ENCODE measurements at regions not wholly inside any gene's neighbourhood (a gene's known extent, or its start where the extent isn't known, plus 50 kb on each side); places are given as distances from the start of the nearest gene placed in this dataset.

GRCh38 chr4:124526769-124527168 lies 185.8 kb downstream of the ANKRD50 start:
- H2AFZ ChIP-seq (ENCODE audit: control insufficient read depth, low read length) = no peak overlapping the region
- DNase-seq (ENCODE audit: low read depth, low spot score) = no peak
- no peaks in the 10 kb centered on the region for H3K9me1 ChIP-seq (ENCODE audit: control insufficient read depth, extremely low read depth, insufficient read depth, low read length)
- H3K79me2 ChIP-seq (ENCODE audit: control insufficient read depth, insufficient read depth, low read length) = no peaks in the 10 kb centered on the region
- H3K27me3 ChIP-seq (ENCODE audit: control insufficient read depth, extremely low read depth, insufficient read depth, low read length) = no peaks in the 10 kb centered on the region
- no peak overlapping the region for H3K27ac ChIP-seq (ENCODE audit: control insufficient read depth, insufficient read depth, low read length)
- no peak overlapping the region for H3K9ac ChIP-seq (ENCODE audit: control insufficient read depth, extremely low read depth, insufficient read depth, low read length)
- no peaks in the 10 kb centered on the region for H3K36me3 ChIP-seq (ENCODE audit: control insufficient read depth in 2 of 2, extremely low read depth in 1 of 2, insufficient read depth in 2 of 2, low read length in 2 of 2)
- no peak overlapping the region for H3K4me3 ChIP-seq (ENCODE audit: control insufficient read depth in 2 of 3, extremely low read depth in 1 of 3, insufficient read depth in 2 of 3, low read depth in 1 of 3, low read length in 3 of 3)
- no peak for TF ChIP-seq EZH2 (IDR thresholded peaks at IDR 0.05; ENCODE audit: low read length)
- TF ChIP-seq CTCF (optimal IDR thresholded peaks at IDR 0.05 in 1 of 3, IDR thresholded peaks at IDR 0.05 in 1 of 3, conservative IDR thresholded peaks at IDR 0.05 in 1 of 3; ENCODE audit: extremely low read depth in 1 of 3, insufficient read depth in 2 of 3, low read length in 3 of 3) = no peak
- no peak for FAIRE-seq
- no peak overlapping the region for H3K4me2 ChIP-seq (ENCODE audit: control insufficient read depth, extremely low read depth, insufficient read depth, low read depth, low read length)
- dilution Hi-C loops (cut with MboI; ENCODE audit: extremely low pct_ligation_motif_present, low sequenced_read_pairs) = no loop called here
- H3K9me3 ChIP-seq (ENCODE audit: control insufficient read depth, low read depth, low read length) = no peaks in the 10 kb centered on the region
- no peaks in the 10 kb centered on the region for H3K4me1 ChIP-seq (ENCODE audit: control insufficient read depth, extremely low read depth, insufficient read depth, low read length)
- no peaks in the 10 kb centered on the region for H4K20me1 ChIP-seq (ENCODE audit: control insufficient read depth, extremely low read depth, insufficient read depth, low read length)

GRCh38 chr4:124527364-124527763 lies 185.2 kb downstream of the ANKRD50 start:
- DNase-seq (ENCODE audit: low read depth, low spot score) (no peak), FAIRE-seq (no peak)
- Histone ChIP-seq H3K27ac (ENCODE audit: control insufficient read depth, insufficient read depth, low read length) (no peak overlapping the region), H3K4me1 (ENCODE audit: control insufficient read depth, extremely low read depth, insufficient read depth, low read length) (no peaks in the 10 kb centered on the region), H3K9ac (ENCODE audit: control insufficient read depth, extremely low read depth, insufficient read depth, low read length) (no peak overlapping the region), H3K9me3 (ENCODE audit: control insufficient read depth, low read depth, low read length) (no peaks in the 10 kb centered on the region), H3K36me3 (ENCODE audit: control insufficient read depth in 2 of 2, extremely low read depth in 1 of 2, insufficient read depth in 2 of 2, low read length in 2 of 2) (no peaks in the 10 kb centered on the region), H3K27me3 (ENCODE audit: control insufficient read depth, extremely low read depth, insufficient read depth, low read length) (no peaks in the 10 kb centered on the region), H3K4me3 (ENCODE audit: control insufficient read depth in 2 of 3, extremely low read depth in 1 of 3, insufficient read depth in 2 of 3, low read depth in 1 of 3, low read length in 3 of 3) (no peak overlapping the region), H4K20me1 (ENCODE audit: control insufficient read depth, extremely low read depth, insufficient read depth, low read length) (no peaks in the 10 kb centered on the region), H3K79me2 (ENCODE audit: control insufficient read depth, insufficient read depth, low read length) (no peaks in the 10 kb centered on the region), H3K4me2 (ENCODE audit: control insufficient read depth, extremely low read depth, insufficient read depth, low read depth, low read length) (no peak overlapping the region), H3K9me1 (ENCODE audit: control insufficient read depth, extremely low read depth, insufficient read depth, low read length) (no peaks in the 10 kb centered on the region), H2AFZ (ENCODE audit: control insufficient read depth, low read length) (no peak overlapping the region)
- dilution Hi-C loops (cut with MboI; ENCODE audit: extremely low pct_ligation_motif_present, low sequenced_read_pairs) = no loop called here
- TF ChIP-seq EZH2 (IDR thresholded peaks at IDR 0.05; ENCODE audit: low read length) (no peak), CTCF (optimal IDR thresholded peaks at IDR 0.05 in 1 of 3, IDR thresholded peaks at IDR 0.05 in 1 of 3, conservative IDR thresholded peaks at IDR 0.05 in 1 of 3; ENCODE audit: extremely low read depth in 1 of 3, insufficient read depth in 2 of 3, low read length in 3 of 3) (no peak)
